ENCODE measurements at regions not wholly inside any gene's neighbourhood (a gene's known extent, or its start where the extent isn't known, plus 50 kb on each side); places are given as distances from the start of the nearest gene placed in this dataset.

GRCh38 chr2:167869200-167869599 is 378.2 kb downstream of the STK39 start:
- Histone ChIP-seq H3K4me1 (ENCODE audit: control insufficient read depth, insufficient read depth, low read length) (no peaks in the 10 kb centered on the region), H3K27me3 (ENCODE audit: control insufficient read depth, insufficient read depth, low read length) (no peaks in the 10 kb centered on the region), H3K36me3 (ENCODE audit: control insufficient read depth, insufficient read depth, low read length) (no peaks in the 10 kb centered on the region), H3K9me3 (ENCODE audit: control insufficient read depth, insufficient read depth, low read depth, low read length) (no peaks in the 10 kb centered on the region), H3K4me3 (ENCODE audit: low read depth in 2 of 2, low read length in 2 of 2) (no peak overlapping the region), H3K27ac (ENCODE audit: low read length) (no peak overlapping the region)
- TF ChIP-seq CTCF (IDR thresholded peaks at IDR 0.05) (peak; percentile 9; the same call in 1 of the 2 replicates), SIN3A (IDR thresholded peaks at IDR 0.05; ENCODE audit: borderline replicate concordance, insufficient read depth, low read depth, low read length) (no peak)
- DNase-seq (ENCODE audit: low read depth, low spot score) (no peak), ATAC-seq (no peak)
- ChIA-PET POLR2A (no interaction called here), CTCF (no interaction called here)
- in situ Hi-C loops (cut with HindIII; ENCODE audit: low pct_unique_long_range_greater_than_20kb, low sequenced_read_pairs) (no loop called here), intact Hi-C loops (cut with micrococcal nuclease; ENCODE audit: unreplicated experiment) (no loop called here)
- BruUV-seq (replicated peaks), result no TSS peak

DNA sequence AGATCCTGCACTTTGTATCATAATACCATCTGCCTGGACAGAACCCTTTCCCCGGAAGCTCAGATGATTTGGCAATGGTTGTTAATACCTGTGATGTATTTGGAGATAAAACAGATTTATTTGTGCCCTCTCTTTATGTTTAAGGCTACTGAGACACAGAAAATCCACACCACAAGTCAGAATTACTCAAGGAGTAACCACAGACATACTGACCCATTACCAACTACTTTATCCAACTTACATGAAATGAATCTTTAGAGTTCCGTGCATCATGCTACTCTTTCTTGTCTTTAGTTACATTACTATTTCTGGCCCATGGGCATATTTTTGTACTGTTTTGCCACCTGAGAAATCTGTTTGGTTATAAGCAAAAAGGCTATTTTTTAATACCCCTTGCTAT is 384.0 kb downstream of the STK39 start:
- H3K27me3 ChIP-seq (ENCODE audit: control insufficient read depth, insufficient read depth, low read length), result no peaks in the 10 kb centered on the region
- in situ Hi-C loops (cut with HindIII; ENCODE audit: low pct_unique_long_range_greater_than_20kb, low sequenced_read_pairs), result no loop called here
- ChIA-PET CTCF (no interaction called here), POLR2A (no interaction called here)
- no peaks in the 10 kb centered on the region for H3K9me3 ChIP-seq (ENCODE audit: control insufficient read depth, insufficient read depth, low read depth, low read length)
- H3K27ac ChIP-seq (ENCODE audit: low read length), result no peak overlapping the region
- H3K36me3 ChIP-seq (ENCODE audit: control insufficient read depth, insufficient read depth, low read length), result no peaks in the 10 kb centered on the region
- no peak for DNase-seq (ENCODE audit: low read depth, low spot score)
- H3K4me1 ChIP-seq (ENCODE audit: control insufficient read depth, insufficient read depth, low read length), result no peaks in the 10 kb centered on the region
- no peak for ATAC-seq
- BruUV-seq (replicated peaks), result no TSS peak
- H3K4me3 ChIP-seq (ENCODE audit: low read depth in 2 of 2, low read length in 2 of 2), result no peak overlapping the region
- intact Hi-C loops (cut with micrococcal nuclease; ENCODE audit: unreplicated experiment), result no loop called here
- no peak for TF ChIP-seq POLR2AphosphoS5 (IDR thresholded peaks at IDR 0.05; ENCODE audit: low read depth, low read length)
- TF ChIP-seq TCF7L2 (IDR thresholded peaks at IDR 0.05; ENCODE audit: low read depth, low read length), result no peak
- no peak for TF ChIP-seq SIN3A (IDR thresholded peaks at IDR 0.05; ENCODE audit: borderline replicate concordance, insufficient read depth, low read depth, low read length)
- no peak for TF ChIP-seq CTCF (IDR thresholded peaks at IDR 0.05)
- TF ChIP-seq, protein P1, sequence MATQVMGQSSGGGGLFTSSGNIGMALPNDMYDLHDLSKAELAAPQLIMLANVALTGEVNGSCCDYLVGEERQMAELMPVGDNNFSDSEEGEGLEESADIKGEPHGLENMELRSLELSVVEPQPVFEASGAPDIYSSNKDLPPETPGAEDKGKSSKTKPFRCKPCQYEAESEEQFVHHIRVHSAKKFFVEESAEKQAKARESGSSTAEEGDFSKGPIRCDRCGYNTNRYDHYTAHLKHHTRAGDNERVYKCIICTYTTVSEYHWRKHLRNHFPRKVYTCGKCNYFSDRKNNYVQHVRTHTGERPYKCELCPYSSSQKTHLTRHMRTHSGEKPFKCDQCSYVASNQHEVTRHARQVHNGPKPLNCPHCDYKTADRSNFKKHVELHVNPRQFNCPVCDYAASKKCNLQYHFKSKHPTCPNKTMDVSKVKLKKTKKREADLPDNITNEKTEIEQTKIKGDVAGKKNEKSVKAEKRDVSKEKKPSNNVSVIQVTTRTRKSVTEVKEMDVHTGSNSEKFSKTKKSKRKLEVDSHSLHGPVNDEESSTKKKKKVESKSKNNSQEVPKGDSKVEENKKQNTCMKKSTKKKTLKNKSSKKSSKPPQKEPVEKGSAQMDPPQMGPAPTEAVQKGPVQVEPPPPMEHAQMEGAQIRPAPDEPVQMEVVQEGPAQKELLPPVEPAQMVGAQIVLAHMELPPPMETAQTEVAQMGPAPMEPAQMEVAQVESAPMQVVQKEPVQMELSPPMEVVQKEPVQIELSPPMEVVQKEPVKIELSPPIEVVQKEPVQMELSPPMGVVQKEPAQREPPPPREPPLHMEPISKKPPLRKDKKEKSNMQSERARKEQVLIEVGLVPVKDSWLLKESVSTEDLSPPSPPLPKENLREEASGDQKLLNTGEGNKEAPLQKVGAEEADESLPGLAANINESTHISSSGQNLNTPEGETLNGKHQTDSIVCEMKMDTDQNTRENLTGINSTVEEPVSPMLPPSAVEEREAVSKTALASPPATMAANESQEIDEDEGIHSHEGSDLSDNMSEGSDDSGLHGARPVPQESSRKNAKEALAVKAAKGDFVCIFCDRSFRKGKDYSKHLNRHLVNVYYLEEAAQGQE (IDR thresholded peaks at IDR 0.05; ENCODE audit: insufficient read depth in 1 of 2, low read depth in 2 of 2, low read length in 1 of 2), result no peak

- H3K4me3 ChIP-seq (ENCODE audit: low read depth in 2 of 2, low read length in 2 of 2), result no peak overlapping the region
- H3K27me3 ChIP-seq (ENCODE audit: control insufficient read depth, insufficient read depth, low read length), result no peaks in the 10 kb centered on the region
- CTCF ChIA-PET, result no interaction called here
- TF ChIP-seq TCF7L2 (IDR thresholded peaks at IDR 0.05; ENCODE audit: low read depth, low read length) (no peak), SIN3A (IDR thresholded peaks at IDR 0.05; ENCODE audit: borderline replicate concordance, insufficient read depth, low read depth, low read length) (no peak), CTCF (IDR thresholded peaks at IDR 0.05) (no peak), POLR2AphosphoS5 (IDR thresholded peaks at IDR 0.05; ENCODE audit: low read depth, low read length) (no peak)
- TF ChIP-seq, protein P1 (IDR thresholded peaks at IDR 0.05; ENCODE audit: insufficient read depth in 1 of 2, low read depth in 2 of 2, low read length in 1 of 2), result no peak
- no peaks in the 10 kb centered on the region for H3K4me1 ChIP-seq (ENCODE audit: control insufficient read depth, insufficient read depth, low read length)
- H3K9me3 ChIP-seq (ENCODE audit: control insufficient read depth, insufficient read depth, low read depth, low read length), result no peaks in the 10 kb centered on the region
- in situ Hi-C loops (cut with HindIII; ENCODE audit: low pct_unique_long_range_greater_than_20kb, low sequenced_read_pairs) (no loop called here), intact Hi-C loops (cut with micrococcal nuclease; ENCODE audit: unreplicated experiment) (no loop called here)
- no peaks in the 10 kb centered on the region for H3K36me3 ChIP-seq (ENCODE audit: control insufficient read depth, insufficient read depth, low read length)
- no peak for DNase-seq (ENCODE audit: low read depth, low spot score)
- BruUV-seq (replicated peaks), result no TSS peak
- ATAC-seq, result no peak
- no peak overlapping the region for H3K27ac ChIP-seq (ENCODE audit: low read length)
- POLR2A ChIA-PET, result no interaction called here
These were observed 384.6 kb downstream of the STK39 start for GRCh38 chr2:167862782-167863181.
